NT2/D1 (cell line): ENCODE measurements at regions not wholly inside any gene's neighbourhood (a gene's known extent, or its start where the extent isn't known, plus 50 kb on each side); places are given as distances from the start of the nearest gene placed in this dataset.

Source experiments
- DNase-seq: peaks from one replicate; pipeline ENCODE4 v3.0.0-alpha.2; 2011; ENCODE audit warnings: low read depth, low spot score
- H3K27me3 ChIP-seq: 2 replicates; pipeline ENCODE4 v1.6.0; 2011; ENCODE audit warnings: mild to moderate bottlenecking; ENCODE audit not compliant: insufficient read length, insufficient read depth
- H3K36me3 ChIP-seq: 2 replicates; pipeline ENCODE4 v1.6.1; 2011; ENCODE audit warnings: mild to moderate bottlenecking, low read length, mixed read lengths; ENCODE audit not compliant: insufficient read depth, insufficient read length
- H3K4me1 ChIP-seq: 2 replicates; pipeline ENCODE4 v1.5.1; 2011; ENCODE audit not compliant: insufficient read depth, insufficient read length
- H3K4me3 ChIP-seq: 2 replicates; pipeline ENCODE4 v1.5.1; 2011; ENCODE audit warnings: low read depth; ENCODE audit not compliant: insufficient read length
- H3K9ac ChIP-seq: 2 replicates; pipeline ENCODE4 v1.6.0; 2011; ENCODE audit warnings: low read depth; ENCODE audit not compliant: insufficient read length
- H3K9me3 ChIP-seq: 2 replicates; pipeline ENCODE4 v1.5.1; 2011; ENCODE audit warnings: mild to moderate bottlenecking, low read length; ENCODE audit not compliant: insufficient read depth
- SUZ12 ChIP-seq: IDR thresholded peaks from 2 replicates; pipeline ENCODE4 v1.6.1; 2011; ENCODE audit not compliant: insufficient read length, insufficient read depth; ENCODE audit errors: extremely low read depth
- YY1 ChIP-seq: IDR thresholded peaks from 2 replicates; pipeline ENCODE4 v1.6.1; 2011; ENCODE audit not compliant: insufficient read length, insufficient read depth
- ZNF274 ChIP-seq: IDR thresholded peaks from 2 replicates; pipeline ENCODE4 v1.6.1; 2011; ENCODE audit warnings: mild to moderate bottlenecking, low read depth, low read length

GRCh38 chr2:177314722-177315264 lies 50.3 kb upstream of the NFE2L2 start:
- no peak overlapping the region for H3K9ac ChIP-seq
- no peaks in the 10 kb centered on the region for H3K36me3 ChIP-seq
- H3K4me1 ChIP-seq = no peaks in the 10 kb centered on the region
- TF ChIP-seq ZNF274 = no peak
- no peak for TF ChIP-seq YY1
- DNase-seq = no peak
- H3K4me3 ChIP-seq = no peak overlapping the region
- H3K9me3 ChIP-seq = no peaks in the 10 kb centered on the region
- H3K27me3 ChIP-seq = no peaks in the 10 kb centered on the region

GRCh38 chr2:177315364-177315763 lies 50.8 kb upstream of the NFE2L2 start:
- no peaks in the 10 kb centered on the region for H3K27me3 ChIP-seq
- TF ChIP-seq YY1 = no peak
- no peak for TF ChIP-seq ZNF274
- no peak for TF ChIP-seq SUZ12
- no peaks in the 10 kb centered on the region for H3K4me1 ChIP-seq
- no peak overlapping the region for H3K4me3 ChIP-seq
- no peak for DNase-seq
- no peak overlapping the region for H3K9ac ChIP-seq
- no peaks in the 10 kb centered on the region for H3K9me3 ChIP-seq
- H3K36me3 ChIP-seq = no peaks in the 10 kb centered on the region

- no peaks in the 10 kb centered on the region for H3K9me3 ChIP-seq
- no peaks in the 10 kb centered on the region for H3K36me3 ChIP-seq
- H3K4me1 ChIP-seq = no peaks in the 10 kb centered on the region
- H3K27me3 ChIP-seq = no peaks in the 10 kb centered on the region
- no peak overlapping the region for H3K9ac ChIP-seq
- no peak overlapping the region for H3K4me3 ChIP-seq
- no peak for DNase-seq
- TF ChIP-seq SUZ12 = no peak
- TF ChIP-seq ZNF274 = no peak
Observed at GRCh38 chr2:177316756-177317155, 52.2 kb upstream of the NFE2L2 start.

DNA sequence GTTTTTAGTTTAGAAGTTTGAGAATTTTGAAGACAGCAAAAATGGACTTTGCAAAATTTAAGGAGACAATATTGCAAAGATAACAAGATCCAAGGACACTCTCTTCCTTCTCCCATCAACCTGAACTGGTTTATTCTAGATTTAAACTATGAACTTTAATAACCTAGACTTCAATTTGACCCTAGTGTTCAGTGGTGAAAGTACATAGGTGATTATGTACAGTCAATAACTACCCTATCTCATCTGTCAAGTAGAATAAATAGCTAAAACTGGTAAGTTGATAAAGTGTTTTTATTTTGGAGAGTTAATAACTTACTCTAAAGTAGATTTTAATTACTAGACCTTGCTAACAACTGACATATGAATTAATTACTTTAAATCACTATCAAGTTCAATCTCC lies 52.9 kb upstream of the NFE2L2 start:
- TF ChIP-seq SUZ12 (no peak), YY1 (no peak), ZNF274 (no peak)
- Histone ChIP-seq H3K36me3 (no peaks in the 10 kb centered on the region), H3K4me1 (peaks cover 2% of the 10 kb centered on the region), H3K9me3 (no peaks in the 10 kb centered on the region), H3K9ac (no peak overlapping the region), H3K27me3 (no peaks in the 10 kb centered on the region), H3K4me3 (no peak overlapping the region)
- no peak for DNase-seq

GRCh38 chr2:177317857-177318256 lies 53.3 kb upstream of the NFE2L2 start:
- H3K9me3 ChIP-seq = no peaks in the 10 kb centered on the region
- no peaks in the 10 kb centered on the region for H3K27me3 ChIP-seq
- TF ChIP-seq YY1 = no peak
- no peak for TF ChIP-seq SUZ12
- TF ChIP-seq ZNF274 = no peak
- H3K4me3 ChIP-seq = no peak overlapping the region
- peaks cover 4% of the 10 kb centered on the region for H3K4me1 ChIP-seq
- DNase-seq = no peak
- no peaks in the 10 kb centered on the region for H3K36me3 ChIP-seq
- no peak overlapping the region for H3K9ac ChIP-seq

DNA sequence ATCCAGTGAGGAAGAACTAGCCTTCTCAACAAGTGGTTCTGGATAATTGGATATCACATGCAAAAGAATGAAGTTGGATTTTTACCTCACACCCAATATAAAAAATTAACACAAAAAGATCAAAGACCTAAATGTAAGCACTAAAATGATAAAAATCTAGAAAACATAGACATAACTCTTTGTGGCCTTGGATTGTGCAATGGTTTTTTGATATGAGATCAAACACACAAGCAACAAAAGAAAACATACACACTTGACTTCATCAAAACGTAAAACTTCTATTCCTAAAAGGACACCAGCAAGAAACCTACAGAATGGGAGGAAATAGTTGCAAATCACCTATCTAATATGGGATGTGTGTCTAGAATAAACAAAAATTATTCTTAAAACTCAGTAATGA lies 54.1 kb upstream of the NFE2L2 start:
- TF ChIP-seq SUZ12 (no peak), YY1 (no peak), ZNF274 (no peak)
- Histone ChIP-seq H3K9me3 (no peaks in the 10 kb centered on the region), H3K4me3 (no peak overlapping the region), H3K36me3 (no peaks in the 10 kb centered on the region), H3K27me3 (no peaks in the 10 kb centered on the region), H3K9ac (no peak overlapping the region), H3K4me1 (peaks cover 4% of the 10 kb centered on the region)
- DNase-seq = no peak

- Histone ChIP-seq H3K27me3 (no peaks in the 10 kb centered on the region), H3K4me3 (no peak overlapping the region), H3K36me3 (no peaks in the 10 kb centered on the region), H3K4me1 (peaks cover 4% of the 10 kb centered on the region), H3K9me3 (no peaks in the 10 kb centered on the region), H3K9ac (no peak overlapping the region)
- TF ChIP-seq SUZ12 (no peak), YY1 (no peak), ZNF274 (no peak)
- no peak for DNase-seq
Observed at GRCh38 chr2:177320596-177320995, 56.1 kb upstream of the NFE2L2 start.

DNA sequence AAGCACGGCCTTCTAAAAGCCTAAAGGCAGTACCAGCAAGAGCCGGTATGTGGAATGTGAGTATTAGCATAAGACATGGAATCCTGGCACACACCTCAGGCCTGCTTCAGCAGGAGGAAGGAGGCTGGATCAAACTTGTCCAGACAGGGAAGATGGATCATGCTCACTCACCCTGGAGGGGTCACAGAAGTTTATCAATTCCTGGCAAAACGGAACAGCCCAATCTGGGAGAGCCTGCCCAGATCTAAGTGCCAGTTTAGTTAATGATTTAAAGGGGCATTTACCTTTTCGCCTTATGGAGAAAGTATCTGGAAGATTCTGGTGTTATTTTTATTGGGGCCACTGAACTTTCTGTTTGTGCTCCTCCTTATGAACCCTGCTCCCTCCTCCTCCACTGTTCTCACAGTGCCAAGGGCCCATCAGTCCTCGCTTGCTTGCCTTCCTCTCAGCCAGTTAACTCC lies 58.3 kb upstream of the NFE2L2 start:
- H3K9ac ChIP-seq = no peak overlapping the region
- TF ChIP-seq SUZ12 (no peak), YY1 (no peak), ZNF274 (no peak)
- H3K4me3 ChIP-seq = no peak overlapping the region
- H3K27me3 ChIP-seq = no peaks in the 10 kb centered on the region
- peaks cover 4% of the 10 kb centered on the region for H3K4me1 ChIP-seq
- H3K9me3 ChIP-seq = no peaks in the 10 kb centered on the region
- no peaks in the 10 kb centered on the region for H3K36me3 ChIP-seq
- DNase-seq = no peak
